CD4-positive, alpha-beta T cell treated with Interleukin-15 for 4 hours (primary cell): ENCODE measurements at regions not wholly inside any gene's neighbourhood (a gene's known extent, or its start where the extent isn't known, plus 50 kb on each side); places are given as distances from the start of the nearest gene placed in this dataset.

Source experiments
- DNase-seq: peaks from one replicate; pipeline ENCODE4 v3.0.0-alpha.2; 2020; ENCODE audit warnings: low spot score

DNA sequence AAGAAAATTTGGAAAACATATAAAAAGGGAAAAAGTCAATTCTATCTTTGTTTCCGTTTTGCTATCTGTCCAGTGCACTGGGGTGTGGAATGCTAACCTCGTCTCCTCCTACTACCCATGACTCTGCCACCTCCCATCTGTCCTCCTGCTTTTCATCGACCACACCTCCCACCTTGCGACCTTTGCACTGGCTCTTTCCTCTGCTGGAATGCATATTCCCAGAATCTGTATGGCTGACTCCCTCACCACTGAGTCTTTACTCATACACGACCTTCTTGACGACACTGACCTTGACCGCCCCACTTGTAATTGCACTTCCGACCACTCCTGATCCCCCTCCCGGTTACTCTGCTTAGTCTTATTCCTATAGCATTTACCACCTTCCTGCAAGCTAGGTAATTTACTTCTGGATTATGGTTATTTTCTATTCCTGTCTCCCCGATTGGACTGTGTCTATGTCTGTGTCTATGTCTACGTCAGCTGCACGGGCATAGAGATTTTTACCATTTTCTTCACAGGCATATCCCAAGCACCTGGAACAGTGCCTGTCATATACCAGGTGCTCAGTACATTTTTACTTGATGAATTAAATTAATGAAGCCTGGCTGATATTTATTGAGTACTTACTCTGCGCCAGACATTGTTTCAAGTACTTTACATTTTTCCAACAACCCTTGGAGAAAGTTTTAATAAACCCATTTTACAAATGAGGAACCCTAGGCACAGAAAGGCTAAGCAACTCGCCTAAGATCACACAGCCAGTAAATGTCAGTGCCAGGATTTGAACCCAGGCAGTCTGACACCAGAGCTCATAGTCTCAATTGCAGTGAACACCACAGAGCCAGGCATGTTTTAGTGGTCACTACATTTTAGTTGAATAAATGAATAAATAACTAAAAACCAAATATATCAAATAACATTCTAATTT lies 54.0 kb upstream of the SLC22A11 start:
- no peak for DNase-seq

DNA sequence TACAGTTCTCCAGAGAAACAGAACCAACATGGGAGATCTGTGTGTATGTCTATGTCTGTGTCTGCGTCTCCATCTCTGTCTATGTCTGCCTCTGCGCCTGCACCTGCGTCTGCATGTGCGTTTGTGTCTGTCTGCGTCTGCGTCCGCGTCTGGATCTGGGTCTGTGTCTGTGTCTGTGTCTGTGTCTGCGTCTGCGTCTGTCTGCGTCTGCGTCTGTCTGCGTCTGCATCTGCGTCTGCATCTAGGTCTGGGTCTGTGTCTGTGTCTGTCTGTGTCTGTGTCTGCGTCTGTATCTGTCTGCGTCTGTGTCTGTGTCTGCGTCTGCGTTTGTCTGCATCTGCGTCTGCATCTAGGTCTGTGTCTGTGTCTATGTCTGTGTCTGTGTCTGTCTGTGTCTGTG lies 53.1 kb upstream of the SLC22A11 start:
- no peak for DNase-seq

DNA sequence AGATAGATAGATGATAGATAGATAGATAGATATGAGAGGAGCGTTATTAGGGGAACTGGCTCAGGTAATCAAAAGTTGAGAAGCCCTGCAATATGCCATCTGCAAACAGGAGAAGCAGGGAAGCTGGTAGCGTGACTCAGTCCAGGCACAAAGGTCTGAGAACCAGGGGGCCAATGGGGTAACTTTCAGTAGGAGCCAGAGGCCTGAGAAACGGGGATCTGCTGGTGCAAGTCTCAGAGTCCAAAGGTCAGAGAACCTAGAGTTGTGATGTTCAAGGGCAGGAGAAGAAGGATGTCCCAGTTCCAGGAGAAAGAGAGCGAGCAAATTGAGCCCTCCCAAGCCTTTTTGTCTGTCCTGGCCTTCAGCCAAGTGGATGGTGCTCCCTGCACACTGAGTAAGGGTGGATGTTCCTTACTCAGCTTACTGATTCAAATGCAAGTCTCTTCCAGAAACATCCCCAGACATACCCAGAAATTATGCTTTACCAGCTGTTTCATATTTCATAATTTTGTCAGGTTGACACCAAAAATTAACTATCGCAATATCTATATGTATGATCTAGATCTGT lies 52.5 kb upstream of the SLC22A11 start:
- no peak for DNase-seq

DNA sequence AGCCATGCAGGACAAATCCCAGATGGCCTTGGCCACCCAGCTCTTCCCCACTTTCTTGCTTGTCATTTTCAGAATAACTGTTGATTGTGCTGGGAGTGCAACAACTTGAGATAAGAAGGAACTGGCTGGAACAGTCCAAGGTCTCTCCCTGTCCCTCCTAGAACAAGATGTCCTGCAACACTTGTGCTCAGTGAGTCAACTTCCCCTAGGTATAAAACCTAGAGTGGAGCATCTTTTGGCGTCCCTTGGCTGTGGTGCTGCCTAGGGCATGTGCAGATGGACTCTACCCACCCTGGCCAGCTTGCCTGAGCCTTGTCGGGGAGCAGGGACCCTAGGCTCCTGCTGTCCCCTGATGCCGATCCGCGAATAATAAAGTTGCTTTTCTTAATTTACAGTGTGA lies 50.7 kb upstream of the SLC22A11 start:
- no peak for DNase-seq
